ENCODE measurements at regions not wholly inside any gene's neighbourhood (a gene's known extent, or its start where the extent isn't known, plus 50 kb on each side); places are given as distances from the start of the nearest gene placed in this dataset.

GRCh38 chr5:56359809-56360685 is 126.9 kb upstream of the ANKRD55 start:
- no peaks in the 10 kb centered on the region for H3K4me1 ChIP-seq
- no peak for TF ChIP-seq CTCF (IDR thresholded peaks at IDR 0.05)
- no peak for DNase-seq
- H3K27me3 ChIP-seq: no peaks in the 10 kb centered on the region
- H3K9me3 ChIP-seq: no peaks in the 10 kb centered on the region
- intact Hi-C loops (cut with DNase I): no loop called here
- H3K36me3 ChIP-seq: no peaks in the 10 kb centered on the region
- no peak overlapping the region for H3K27ac ChIP-seq
- ATAC-seq: no peak
- no peak overlapping the region for H3K4me3 ChIP-seq

- no peak for TF ChIP-seq CTCF (IDR thresholded peaks at IDR 0.05)
- H3K27me3 ChIP-seq: no peaks in the 10 kb centered on the region
- no peaks in the 10 kb centered on the region for H3K36me3 ChIP-seq
- DNase-seq: no peak
- peak; percentile 45 for ATAC-seq
- no peaks in the 10 kb centered on the region for H3K4me1 ChIP-seq
- H3K27ac ChIP-seq: no peak overlapping the region
- intact Hi-C loops (cut with DNase I): no loop called here
- H3K4me3 ChIP-seq: no peak overlapping the region
- no peaks in the 10 kb centered on the region for H3K9me3 ChIP-seq
These were observed 125.9 kb upstream of the ANKRD55 start for GRCh38 chr5:56358703-56359681.

GRCh38 chr5:56358046-56358445 is 124.9 kb upstream of the ANKRD55 start:
- Histone ChIP-seq H3K4me3 (no peak overlapping the region), H3K27me3 (no peaks in the 10 kb centered on the region), H3K27ac (no peak overlapping the region), H3K4me1 (no peaks in the 10 kb centered on the region), H3K36me3 (no peaks in the 10 kb centered on the region), H3K9me3 (no peaks in the 10 kb centered on the region)
- TF ChIP-seq CTCF (IDR thresholded peaks at IDR 0.05): no peak
- intact Hi-C loops (cut with DNase I): no loop called here
- DNase-seq (no peak), ATAC-seq (no peak)

- intact Hi-C loops (cut with DNase I): no loop called here
These were observed 124.3 kb upstream of the ANKRD55 start for GRCh38 chr5:56357426-56357825.

GRCh38 chr5:56356836-56357160 is 123.7 kb upstream of the ANKRD55 start:
- no peaks in the 10 kb centered on the region for H3K9me3 ChIP-seq
- TF ChIP-seq CTCF (IDR thresholded peaks at IDR 0.05): no peak
- ATAC-seq: no peak
- H3K4me3 ChIP-seq: no peak overlapping the region
- no peaks in the 10 kb centered on the region for H3K27me3 ChIP-seq
- no peak for DNase-seq
- H3K4me1 ChIP-seq: no peaks in the 10 kb centered on the region
- no peak overlapping the region for H3K27ac ChIP-seq
- intact Hi-C loops (cut with DNase I): no loop called here
- no peaks in the 10 kb centered on the region for H3K36me3 ChIP-seq

More at GRCh38 chr5:56357426-56357825, 124.3 kb upstream of the ANKRD55 start:
- ATAC-seq (no peak), DNase-seq (no peak)
- Histone ChIP-seq H3K4me1 (no peaks in the 10 kb centered on the region), H3K4me3 (no peak overlapping the region), H3K27ac (no peak overlapping the region), H3K9me3 (no peaks in the 10 kb centered on the region), H3K27me3 (no peaks in the 10 kb centered on the region), H3K36me3 (no peaks in the 10 kb centered on the region)
- TF ChIP-seq CTCF (IDR thresholded peaks at IDR 0.05): no peak

Measured in upper lobe of right lung (tissue), 1 donor.